ENCODE measurements at regions not wholly inside any gene's neighbourhood (a gene's known extent, or its start where the extent isn't known, plus 50 kb on each side); places are given as distances from the start of the nearest gene placed in this dataset.

GRCh38 chr5:99721506-99721905 lies 792.7 kb upstream of the CHD1 start:
- DNase-seq (ENCODE audit: insufficient read length) = no peak
- no peak for FAIRE-seq
- no peak for TF ChIP-seq POLR2AphosphoS5 (IDR thresholded peaks at IDR 0.05; ENCODE audit: low read depth, low read length)
- TF ChIP-seq TAF1 (IDR thresholded peaks at IDR 0.05; ENCODE audit: borderline replicate concordance, low read depth, low read length) = no peak
- TF ChIP-seq POLR2A (IDR thresholded peaks at IDR 0.05; ENCODE audit: low read depth, low read length) = no peak

GRCh38 chr5:99715921-99716320 lies 787.1 kb upstream of the CHD1 start:
- TF ChIP-seq POLR2A (IDR thresholded peaks at IDR 0.05; ENCODE audit: low read depth, low read length) (no peak), TAF1 (IDR thresholded peaks at IDR 0.05; ENCODE audit: borderline replicate concordance, low read depth, low read length) (no peak), POLR2AphosphoS5 (IDR thresholded peaks at IDR 0.05; ENCODE audit: low read depth, low read length) (no peak)
- no peak for FAIRE-seq
- DNase-seq (ENCODE audit: insufficient read length) = no peak

- TF ChIP-seq POLR2AphosphoS5 (IDR thresholded peaks at IDR 0.05; ENCODE audit: low read depth, low read length) (no peak), POLR2A (IDR thresholded peaks at IDR 0.05; ENCODE audit: low read depth, low read length) (no peak), TAF1 (IDR thresholded peaks at IDR 0.05; ENCODE audit: borderline replicate concordance, low read depth, low read length) (no peak)
- no peak for FAIRE-seq
- DNase-seq (ENCODE audit: insufficient read length) = no peak
Measured at GRCh38 chr5:99706160-99706559, 777.4 kb upstream of the CHD1 start.

- no peak for TF ChIP-seq POLR2AphosphoS5 (IDR thresholded peaks at IDR 0.05; ENCODE audit: low read depth, low read length)
- no peak for TF ChIP-seq POLR2A (IDR thresholded peaks at IDR 0.05; ENCODE audit: low read depth, low read length)
- no peak for TF ChIP-seq TAF1 (IDR thresholded peaks at IDR 0.05; ENCODE audit: borderline replicate concordance, low read depth, low read length)
- FAIRE-seq (no peak), DNase-seq (ENCODE audit: insufficient read length) (no peak)
Measured at GRCh38 chr5:99702565-99702964, 773.8 kb upstream of the CHD1 start.

GRCh38 chr5:99694884-99695283 lies 766.1 kb upstream of the CHD1 start:
- DNase-seq (ENCODE audit: insufficient read length) = no peak
- no peak for FAIRE-seq
- TF ChIP-seq POLR2AphosphoS5 (IDR thresholded peaks at IDR 0.05; ENCODE audit: low read depth, low read length) (no peak), POLR2A (IDR thresholded peaks at IDR 0.05; ENCODE audit: low read depth, low read length) (no peak), TAF1 (IDR thresholded peaks at IDR 0.05; ENCODE audit: borderline replicate concordance, low read depth, low read length) (no peak)

GRCh38 chr5:99686538-99686937 lies 757.7 kb upstream of the CHD1 start:
- FAIRE-seq (no peak), DNase-seq (ENCODE audit: insufficient read length) (no peak)
- TF ChIP-seq POLR2AphosphoS5 (IDR thresholded peaks at IDR 0.05; ENCODE audit: low read depth, low read length) (no peak), POLR2A (IDR thresholded peaks at IDR 0.05; ENCODE audit: low read depth, low read length) (no peak), TAF1 (IDR thresholded peaks at IDR 0.05; ENCODE audit: borderline replicate concordance, low read depth, low read length) (no peak)

- FAIRE-seq = no peak
- no peak for DNase-seq (ENCODE audit: insufficient read length)
- TF ChIP-seq POLR2A (IDR thresholded peaks at IDR 0.05; ENCODE audit: low read depth, low read length) (no peak), POLR2AphosphoS5 (IDR thresholded peaks at IDR 0.05; ENCODE audit: low read depth, low read length) (no peak), TAF1 (IDR thresholded peaks at IDR 0.05; ENCODE audit: borderline replicate concordance, low read depth, low read length) (no peak)
Measured at GRCh38 chr5:99675974-99676373, 747.2 kb upstream of the CHD1 start.

GRCh38 chr5:99674101-99674500 lies 745.3 kb upstream of the CHD1 start:
- DNase-seq (ENCODE audit: insufficient read length) (no peak), FAIRE-seq (no peak)
- TF ChIP-seq POLR2A (IDR thresholded peaks at IDR 0.05; ENCODE audit: low read depth, low read length) (no peak), TAF1 (IDR thresholded peaks at IDR 0.05; ENCODE audit: borderline replicate concordance, low read depth, low read length) (no peak), POLR2AphosphoS5 (IDR thresholded peaks at IDR 0.05; ENCODE audit: low read depth, low read length) (no peak)

- DNase-seq (ENCODE audit: insufficient read length) (no peak), FAIRE-seq (no peak)
- TF ChIP-seq POLR2AphosphoS5 (IDR thresholded peaks at IDR 0.05; ENCODE audit: low read depth, low read length) (no peak), POLR2A (IDR thresholded peaks at IDR 0.05; ENCODE audit: low read depth, low read length) (no peak), TAF1 (IDR thresholded peaks at IDR 0.05; ENCODE audit: borderline replicate concordance, low read depth, low read length) (no peak)
Measured at GRCh38 chr5:99664972-99665371, 736.2 kb upstream of the CHD1 start.

- TF ChIP-seq POLR2AphosphoS5 (IDR thresholded peaks at IDR 0.05; ENCODE audit: low read depth, low read length) = no peak
- TF ChIP-seq TAF1 (IDR thresholded peaks at IDR 0.05; ENCODE audit: borderline replicate concordance, low read depth, low read length) = no peak
- TF ChIP-seq POLR2A (IDR thresholded peaks at IDR 0.05; ENCODE audit: low read depth, low read length) = no peak
- no peak for DNase-seq (ENCODE audit: insufficient read length)
- no peak for FAIRE-seq
Measured at GRCh38 chr5:99651298-99651697, 722.5 kb upstream of the CHD1 start.

GRCh38 chr5:99646011-99646647 lies 717.3 kb upstream of the CHD1 start:
- DNase-seq (ENCODE audit: insufficient read length) (no peak), FAIRE-seq (no peak)
- TF ChIP-seq POLR2A (IDR thresholded peaks at IDR 0.05; ENCODE audit: low read depth, low read length) (no peak), POLR2AphosphoS5 (IDR thresholded peaks at IDR 0.05; ENCODE audit: low read depth, low read length) (no peak), TAF1 (IDR thresholded peaks at IDR 0.05; ENCODE audit: borderline replicate concordance, low read depth, low read length) (no peak)

- DNase-seq (ENCODE audit: insufficient read length) (no peak), FAIRE-seq (no peak)
- TF ChIP-seq TAF1 (IDR thresholded peaks at IDR 0.05; ENCODE audit: borderline replicate concordance, low read depth, low read length) (no peak), POLR2A (IDR thresholded peaks at IDR 0.05; ENCODE audit: low read depth, low read length) (no peak), POLR2AphosphoS5 (IDR thresholded peaks at IDR 0.05; ENCODE audit: low read depth, low read length) (no peak)
Measured at GRCh38 chr5:99644822-99645221, 716.0 kb upstream of the CHD1 start.
